ENCODE measurements at regions not wholly inside any gene's neighbourhood (a gene's known extent, or its start where the extent isn't known, plus 50 kb on each side); places are given as distances from the start of the nearest gene placed in this dataset.

GRCh38 chr5:57727591-57727990, 245.0 kb upstream of the ACTBL2 start:
- TF ChIP-seq CTCF (IDR thresholded peaks at IDR 0.05 in 4 of 5, conservative IDR thresholded peaks at IDR 0.05 in 1 of 5) (no peak), POLR2A (IDR thresholded peaks at IDR 0.05) (no peak)
